ENCODE measurements at regions not wholly inside any gene's neighbourhood (a gene's known extent, or its start where the extent isn't known, plus 50 kb on each side); places are given as distances from the start of the nearest gene placed in this dataset.

DNA sequence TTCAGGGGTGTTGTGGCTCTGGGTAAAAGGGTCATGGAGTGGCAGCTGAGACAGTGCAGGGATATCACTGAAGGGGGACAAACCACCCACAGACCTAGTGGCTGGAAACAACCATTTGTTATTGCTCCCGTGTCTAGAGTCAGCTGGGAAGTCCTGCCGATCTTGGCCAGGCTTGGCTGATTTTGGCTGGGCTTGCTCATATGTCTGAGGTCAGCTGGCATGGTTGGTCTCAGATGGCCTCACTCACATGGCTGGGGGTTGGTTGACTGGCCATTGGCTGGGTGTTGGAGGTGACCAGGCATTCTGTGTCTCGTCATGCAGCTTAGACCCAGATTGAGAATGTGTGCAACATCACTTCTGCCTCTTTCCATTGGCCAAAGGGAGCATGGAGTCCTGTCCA is 203.8 kb upstream of the POU3F1 start:
- DNase-seq (ENCODE audit: low spot score) = no peak

DNA sequence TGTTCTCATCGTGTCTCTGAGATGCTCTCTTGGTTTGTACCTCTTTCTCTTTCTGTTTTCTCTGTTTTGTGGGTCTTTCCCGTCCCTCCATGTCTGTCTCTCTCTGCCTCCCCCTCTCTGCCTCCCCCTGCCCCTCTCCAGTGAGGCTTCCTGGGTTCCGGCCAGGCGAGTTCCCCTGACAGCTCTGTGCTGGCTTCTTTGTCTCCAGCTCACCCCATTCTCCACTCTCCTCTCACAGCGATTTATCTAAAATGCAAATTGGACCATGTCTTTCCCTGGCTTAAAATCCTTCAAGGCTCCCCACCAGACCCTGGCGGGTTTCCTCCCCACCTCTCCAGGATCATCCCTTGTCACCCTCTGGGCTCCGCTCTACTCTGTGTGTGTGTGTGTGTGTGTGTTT is 202.4 kb upstream of the POU3F1 start:
- DNase-seq (ENCODE audit: low spot score) = no peak

DNA sequence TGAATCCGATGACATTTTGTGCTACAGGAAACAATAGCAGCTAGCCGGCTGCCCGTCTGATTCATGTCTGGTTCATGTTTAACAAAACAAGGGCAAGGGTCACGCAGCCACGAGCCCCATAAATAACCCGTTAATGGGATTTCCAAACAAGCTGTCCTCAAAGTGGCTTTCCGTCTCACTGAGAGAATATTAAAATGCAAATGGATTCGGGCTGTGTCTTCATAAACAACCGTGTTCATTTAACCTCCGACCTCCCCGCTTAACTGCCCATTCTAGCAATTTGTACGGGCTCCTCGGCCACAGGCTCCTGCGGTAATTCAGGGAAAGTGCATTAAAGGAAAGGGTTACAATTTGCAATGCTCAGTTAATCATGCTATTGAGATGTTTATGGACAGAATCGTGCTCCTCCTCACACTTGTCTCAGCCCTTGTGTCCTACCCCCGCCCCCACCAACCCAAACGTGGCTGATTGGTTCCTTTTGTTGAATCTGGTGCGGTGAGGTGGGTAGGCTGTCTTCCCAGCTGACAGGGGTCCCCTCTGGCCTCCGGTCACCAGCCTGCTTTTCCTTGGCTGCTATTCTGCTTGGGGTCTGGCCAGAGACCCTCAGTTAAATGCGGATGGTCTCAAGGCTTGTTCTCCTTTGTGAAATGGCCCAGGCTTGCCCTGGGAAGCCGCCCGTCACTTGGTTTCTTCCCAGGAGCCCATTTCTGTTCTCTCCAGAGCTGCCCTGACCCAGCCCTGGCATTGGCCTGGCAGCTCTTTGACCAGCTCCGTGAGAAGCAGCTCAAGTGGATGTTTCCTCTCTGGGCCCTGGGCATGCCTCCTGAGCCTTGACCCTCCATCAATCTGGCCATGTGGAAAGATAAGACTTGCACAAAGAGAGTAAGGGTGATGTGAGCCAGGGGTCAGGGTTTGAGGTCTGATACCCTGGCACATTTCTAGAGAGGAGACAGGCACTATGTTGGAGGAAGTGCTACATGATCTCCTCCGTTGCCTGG is 200.7 kb upstream of the POU3F1 start:
- DNase-seq (ENCODE audit: low spot score) = no peak

DNA sequence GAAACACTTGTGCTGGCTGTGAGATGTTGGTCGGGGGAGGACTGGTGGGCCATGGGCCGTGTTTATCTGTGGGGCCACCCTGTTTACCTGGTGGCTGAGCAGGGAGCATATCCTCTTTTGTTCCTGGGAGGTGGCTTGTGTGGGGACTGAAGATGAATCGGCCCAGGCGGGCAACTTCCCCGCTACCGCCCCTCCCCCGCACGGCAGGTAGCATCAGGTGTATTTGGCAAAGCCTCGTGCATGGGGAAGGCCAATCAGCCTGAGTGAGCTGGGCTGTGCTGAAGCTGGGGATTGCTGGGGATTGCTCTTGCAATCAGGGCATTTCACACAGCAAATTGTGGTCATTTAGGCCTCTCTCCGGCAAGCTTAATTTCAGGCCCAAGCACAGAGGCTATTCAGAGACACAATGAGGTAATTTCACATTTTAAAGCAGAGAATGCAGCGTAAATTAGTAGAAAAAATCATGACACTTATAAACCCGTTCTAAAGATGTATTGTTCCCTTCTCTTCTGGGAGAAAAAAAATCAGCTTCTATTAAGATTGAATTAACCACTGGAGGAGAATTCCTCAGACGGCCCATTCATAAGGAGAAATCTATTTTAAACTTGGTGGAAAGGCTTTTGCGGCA is 197.7 kb upstream of the POU3F1 start:
- no peak for DNase-seq (ENCODE audit: low spot score)

DNA sequence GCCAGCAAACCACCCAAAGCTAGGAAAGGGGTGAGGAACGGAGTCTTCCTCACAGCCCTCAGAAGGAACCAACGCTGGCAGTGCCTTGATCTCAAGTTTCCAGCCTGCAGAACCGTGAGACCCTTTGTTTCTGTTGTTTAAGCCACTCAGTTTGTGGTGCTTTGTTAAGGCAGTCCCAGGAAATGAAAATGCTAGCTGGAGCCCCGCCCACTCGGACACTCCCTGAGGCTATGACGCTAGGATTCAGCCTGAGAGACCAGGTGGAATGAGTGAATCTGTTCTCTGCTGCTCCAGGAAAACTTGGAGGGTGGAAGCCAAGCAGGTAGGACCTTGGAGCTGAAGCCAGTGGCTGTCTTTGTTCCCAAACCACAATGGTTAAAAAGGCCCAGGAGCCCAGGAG is 196.5 kb upstream of the POU3F1 start:
- DNase-seq (ENCODE audit: low spot score) = no peak

DNA sequence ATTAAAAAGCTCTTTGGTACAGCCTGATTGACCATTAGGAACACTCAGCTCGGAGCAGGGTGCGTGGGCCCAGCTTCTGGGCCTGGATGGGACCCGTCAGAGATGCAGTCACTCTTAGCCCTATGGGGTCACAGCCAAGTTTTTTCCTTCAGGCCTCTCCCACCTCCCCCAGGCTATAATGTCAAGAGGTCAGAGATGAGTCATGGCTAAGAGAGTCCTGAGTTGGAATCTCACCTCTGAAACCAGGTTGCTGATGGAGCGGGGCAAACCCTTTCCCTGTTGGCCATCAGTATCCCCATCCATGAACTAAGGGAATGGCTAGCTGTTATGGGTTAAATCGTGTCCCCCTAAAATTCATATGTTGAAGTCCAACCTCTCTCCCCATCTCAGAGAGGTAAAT is 195.9 kb upstream of the POU3F1 start:
- DNase-seq (ENCODE audit: low spot score) = no peak

DNA sequence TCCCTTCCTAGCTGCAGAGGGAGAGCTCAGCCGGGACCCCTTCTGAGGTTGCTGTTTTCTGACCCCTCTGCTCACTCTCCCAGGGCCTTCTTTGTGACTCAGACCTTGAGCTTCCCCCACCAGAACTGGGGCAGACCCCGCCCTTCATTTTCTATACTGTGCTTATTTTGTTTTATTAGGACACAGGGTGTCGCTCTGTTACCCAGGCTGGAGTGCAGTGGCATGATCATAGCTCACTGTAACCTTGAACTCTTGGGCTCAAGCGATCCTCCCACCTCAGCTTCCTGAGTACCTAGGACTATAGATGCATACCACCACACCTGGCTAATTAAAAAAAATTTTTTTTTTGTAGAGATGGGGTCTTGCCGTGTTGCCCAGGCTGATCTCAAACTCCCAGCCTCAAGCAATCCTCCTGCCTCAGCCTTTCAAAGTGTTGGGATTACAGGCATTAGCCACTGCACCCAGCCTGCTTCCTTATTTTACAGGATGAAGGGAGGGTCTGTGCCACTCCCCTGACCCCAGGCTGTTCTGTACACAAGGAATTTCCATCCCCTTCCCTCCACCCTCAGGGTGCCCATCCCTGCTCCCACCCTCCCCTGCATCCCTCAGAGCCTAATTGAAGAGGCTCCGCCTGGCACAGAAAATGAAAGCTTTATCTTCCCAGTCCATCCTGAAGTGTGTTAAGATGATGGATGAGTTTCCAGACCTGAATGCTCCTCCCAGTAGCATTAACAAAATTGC is 195.2 kb upstream of the POU3F1 start:
- DNase-seq (ENCODE audit: low spot score) = no peak

DNA sequence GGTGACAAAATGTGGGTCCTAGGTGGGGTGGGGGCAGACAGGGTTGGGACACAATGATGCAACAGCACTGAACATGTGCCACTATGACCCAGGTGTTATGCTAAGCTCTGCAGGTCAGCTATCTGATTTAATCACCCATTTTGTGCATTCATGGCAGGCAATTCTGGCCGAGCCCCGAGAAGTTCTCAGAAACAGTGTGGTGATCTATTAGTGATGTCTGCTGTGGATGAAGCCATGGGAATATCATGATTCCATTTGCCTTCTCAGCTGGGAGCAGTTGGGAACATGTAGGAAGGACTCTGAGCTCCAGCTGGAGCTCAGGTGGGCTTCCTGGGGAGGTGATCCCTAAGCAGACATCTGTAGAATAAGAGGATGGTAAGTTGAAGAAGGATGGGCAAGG is 194.0 kb upstream of the POU3F1 start:
- DNase-seq (ENCODE audit: low spot score) = no peak

DNA sequence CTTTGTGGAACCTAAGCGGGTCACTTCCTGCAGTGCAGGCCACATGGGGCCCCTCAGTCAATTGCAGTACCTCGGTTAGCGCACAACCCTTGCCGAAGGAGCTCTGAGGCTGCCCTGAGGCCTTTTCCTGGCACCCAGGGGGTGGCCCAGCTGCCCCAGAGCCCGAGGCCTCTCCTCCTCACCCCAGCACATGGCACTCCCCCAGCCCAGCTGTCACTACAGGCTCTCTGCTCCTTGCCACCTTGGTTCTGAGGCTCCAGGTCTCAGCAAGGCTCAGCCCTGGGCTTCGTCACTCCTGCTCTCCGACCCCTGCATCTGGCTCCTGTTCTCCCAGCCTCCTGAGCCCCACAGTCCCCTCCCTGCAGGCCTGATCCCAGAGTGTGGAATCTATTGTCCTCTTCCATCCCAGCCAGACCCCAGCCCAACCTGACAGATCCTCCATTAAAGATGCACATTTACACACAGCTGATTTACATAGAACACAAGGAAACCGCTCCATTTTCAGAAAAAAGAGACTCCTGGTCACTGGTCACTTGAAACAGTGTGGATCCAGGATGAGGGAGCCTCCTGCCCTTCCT is 192.8 kb upstream of the POU3F1 start:
- DNase-seq (ENCODE audit: low spot score) = no peak

DNA sequence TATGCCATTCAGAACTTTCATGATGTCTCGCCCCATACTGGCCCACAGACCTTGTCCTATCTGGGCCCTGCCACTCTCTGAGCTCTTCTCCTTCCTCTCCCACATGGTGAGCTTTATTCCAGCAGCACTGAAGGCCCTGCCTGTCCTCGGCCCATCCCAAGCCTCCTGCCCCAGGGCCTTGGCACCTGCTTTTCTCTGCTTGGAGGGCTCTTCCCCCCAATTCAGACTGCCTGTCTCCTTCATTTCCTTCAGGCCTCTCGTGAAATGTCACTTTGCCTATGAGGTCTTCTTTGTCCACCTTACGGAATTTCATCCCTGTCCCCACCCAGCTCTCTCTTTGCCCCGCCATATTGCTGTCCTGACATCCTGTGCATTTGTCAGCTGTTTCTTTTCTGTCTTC is 191.7 kb upstream of the POU3F1 start:
- DNase-seq (ENCODE audit: low spot score) = no peak

DNA sequence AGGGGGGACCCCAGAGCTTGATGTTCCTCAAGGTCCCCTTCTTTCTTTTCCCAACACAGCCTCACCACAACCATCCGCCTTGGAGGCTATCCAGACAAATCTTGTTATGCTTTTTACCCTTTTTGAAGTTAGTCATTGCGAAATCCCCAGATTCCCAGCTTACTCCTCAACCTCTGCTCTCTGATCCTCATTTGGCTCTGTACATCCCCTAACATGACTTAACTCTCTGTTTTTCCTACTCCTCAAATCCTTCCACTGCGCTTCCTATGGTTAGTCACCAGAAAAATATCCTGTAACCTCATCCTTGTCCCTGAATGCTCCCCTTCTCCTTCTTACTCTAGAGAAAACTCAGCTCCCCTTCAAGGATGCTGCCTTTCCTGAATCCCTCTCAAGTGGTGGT is 189.1 kb upstream of the POU3F1 start:
- no peak for DNase-seq (ENCODE audit: low spot score)

DNA sequence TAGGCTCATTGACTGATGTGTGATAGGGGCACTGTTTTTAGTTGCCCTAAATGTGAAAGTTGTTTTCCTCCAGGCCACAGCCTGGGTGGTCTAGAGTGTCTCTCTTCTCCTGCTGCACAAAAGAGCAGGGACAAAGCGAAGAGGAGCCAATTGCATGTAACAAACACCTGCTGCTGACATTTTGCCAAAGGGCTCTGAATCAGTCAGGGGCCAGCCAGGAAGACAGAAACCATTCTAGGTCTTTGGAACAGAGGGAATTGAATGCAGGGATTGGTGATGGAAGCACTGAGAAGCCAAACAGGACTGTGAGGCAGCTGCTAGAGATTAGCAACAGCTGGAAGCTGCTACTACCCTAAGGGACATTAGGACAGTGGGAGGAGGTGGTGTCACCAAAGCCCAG is 185.3 kb upstream of the POU3F1 start:
- DNase-seq (ENCODE audit: low spot score) = no peak

DNA sequence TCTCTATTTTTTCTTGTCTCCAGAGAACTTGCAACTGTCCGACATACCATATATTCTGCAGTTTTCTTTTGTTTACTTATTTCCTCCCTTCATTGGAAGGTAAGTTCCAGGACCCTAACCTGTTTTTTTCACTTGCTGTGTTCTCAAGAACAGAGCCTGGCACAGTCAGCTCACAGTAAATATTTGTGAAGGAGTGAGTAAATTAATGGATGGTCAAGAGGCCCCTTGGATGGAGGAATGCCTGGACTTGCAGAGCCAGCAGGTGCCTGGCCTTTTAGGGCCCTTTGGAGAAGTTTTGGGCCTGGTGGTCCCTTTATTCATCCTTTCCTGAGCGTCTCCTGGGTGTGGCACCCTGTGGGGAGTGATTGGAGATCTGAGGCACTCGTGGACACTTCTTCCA is 182.1 kb upstream of the POU3F1 start:
- no peak for DNase-seq (ENCODE audit: low spot score)

DNA sequence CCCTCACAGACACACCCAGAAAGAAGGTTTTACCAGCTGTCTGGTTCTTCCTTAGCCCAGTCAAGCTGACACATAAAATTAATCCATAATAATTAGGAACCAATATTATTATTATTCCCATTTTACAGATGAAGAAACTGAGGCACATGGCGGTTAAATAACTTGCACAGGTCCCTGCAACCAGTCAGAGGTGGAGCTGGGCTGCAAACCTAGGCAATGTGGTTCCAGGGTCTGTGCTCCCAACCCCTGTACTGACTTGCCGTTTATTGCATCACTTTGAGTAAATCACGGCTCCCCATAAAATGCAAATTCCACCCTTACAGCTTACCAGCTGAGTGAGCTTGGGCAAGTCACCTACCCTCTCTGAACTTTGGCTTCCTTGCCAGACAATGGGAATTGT is 179.2 kb upstream of the POU3F1 start:
- no peak for DNase-seq (ENCODE audit: low spot score)

DNA sequence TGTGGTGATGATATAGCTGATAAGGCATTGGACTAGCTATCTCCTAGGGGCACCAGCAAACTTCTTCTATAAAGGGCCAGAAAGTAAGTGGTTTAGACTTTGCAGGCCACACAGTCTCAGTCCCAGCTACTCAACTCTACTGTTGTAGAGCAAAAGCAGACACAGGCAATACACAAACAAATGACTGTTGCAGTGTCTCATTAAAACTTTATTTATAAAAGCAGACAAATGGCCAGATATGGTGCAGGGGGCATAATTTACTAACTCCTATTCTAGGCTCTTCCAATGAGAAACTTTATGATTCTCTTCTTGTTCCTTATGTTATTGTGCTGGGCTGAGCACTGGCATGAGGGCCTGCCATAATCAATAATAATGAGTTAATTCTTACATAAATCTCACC is 176.8 kb upstream of the POU3F1 start:
- DNase-seq (ENCODE audit: low spot score) = no peak

DNA sequence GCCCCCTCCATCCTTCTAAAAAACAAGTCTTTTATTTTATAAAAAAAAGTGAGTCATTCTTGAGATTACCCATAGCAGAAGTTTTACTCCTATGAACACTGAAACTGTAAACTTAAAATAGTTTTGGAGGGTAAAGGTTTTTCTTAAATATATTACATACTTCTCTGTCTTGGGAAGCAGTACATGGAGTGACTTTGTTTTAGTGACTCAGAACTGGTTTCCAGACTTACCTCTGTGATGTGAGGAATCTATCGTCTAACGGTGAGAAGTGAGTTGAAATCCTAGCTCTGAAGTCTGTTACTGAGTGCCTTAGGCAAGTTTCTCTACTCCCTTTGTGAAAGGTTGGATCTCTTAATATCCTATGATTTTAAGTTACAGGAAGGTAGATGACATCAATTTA is 176.3 kb upstream of the POU3F1 start:
- no peak for DNase-seq (ENCODE audit: low spot score)

DNA sequence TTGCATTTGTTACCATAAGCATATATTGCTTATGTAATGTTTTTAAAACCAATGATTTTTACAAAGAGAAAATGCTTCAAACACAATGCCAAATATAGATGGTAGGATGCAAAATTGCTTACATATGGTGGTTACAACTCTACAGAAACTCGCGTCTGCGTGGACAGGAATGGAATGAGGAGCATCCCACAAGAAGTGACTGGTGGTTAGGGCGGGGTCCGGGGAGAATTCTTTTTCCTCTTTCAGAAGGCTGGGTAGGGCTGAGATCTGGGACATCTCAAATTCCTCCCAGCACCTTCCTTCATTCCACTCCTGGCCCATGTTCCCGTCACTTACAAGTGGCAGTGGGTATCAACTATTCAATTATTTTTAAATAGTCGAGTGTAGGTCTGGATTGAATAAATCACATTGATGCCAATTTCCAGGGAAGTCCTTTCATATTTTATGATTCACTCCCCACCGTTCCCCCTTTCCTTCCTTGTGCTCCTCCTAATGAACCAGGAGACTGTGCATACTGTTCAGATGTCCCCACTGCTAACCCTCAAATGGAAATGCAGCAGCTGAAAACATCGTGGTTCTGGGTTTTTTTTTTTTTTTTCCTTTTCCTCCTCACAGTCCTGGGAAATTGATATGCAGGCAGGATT is 174.5 kb upstream of the POU3F1 start:
- no peak for DNase-seq (ENCODE audit: low spot score)

DNA sequence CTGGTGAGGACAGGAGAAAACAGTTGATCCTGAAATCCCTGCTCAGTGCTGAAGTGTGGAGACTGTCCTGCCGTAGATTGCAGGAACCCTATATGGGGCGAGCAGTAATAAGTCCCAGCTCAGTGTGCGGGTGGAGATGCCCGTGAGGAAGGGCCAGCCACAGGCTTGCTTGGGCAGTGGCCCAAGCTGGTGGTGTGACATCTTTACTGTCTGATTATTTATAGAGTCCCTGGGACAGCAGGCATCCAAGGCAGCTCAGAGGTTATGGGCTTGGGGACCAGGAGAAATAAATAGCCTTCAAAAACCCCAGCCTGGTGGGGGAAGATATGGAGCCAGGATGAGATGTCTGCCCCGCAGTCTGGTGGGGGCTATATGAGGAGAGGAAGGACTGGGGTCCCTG is 170.7 kb upstream of the POU3F1 start:
- no peak for DNase-seq (ENCODE audit: low spot score)

DNA sequence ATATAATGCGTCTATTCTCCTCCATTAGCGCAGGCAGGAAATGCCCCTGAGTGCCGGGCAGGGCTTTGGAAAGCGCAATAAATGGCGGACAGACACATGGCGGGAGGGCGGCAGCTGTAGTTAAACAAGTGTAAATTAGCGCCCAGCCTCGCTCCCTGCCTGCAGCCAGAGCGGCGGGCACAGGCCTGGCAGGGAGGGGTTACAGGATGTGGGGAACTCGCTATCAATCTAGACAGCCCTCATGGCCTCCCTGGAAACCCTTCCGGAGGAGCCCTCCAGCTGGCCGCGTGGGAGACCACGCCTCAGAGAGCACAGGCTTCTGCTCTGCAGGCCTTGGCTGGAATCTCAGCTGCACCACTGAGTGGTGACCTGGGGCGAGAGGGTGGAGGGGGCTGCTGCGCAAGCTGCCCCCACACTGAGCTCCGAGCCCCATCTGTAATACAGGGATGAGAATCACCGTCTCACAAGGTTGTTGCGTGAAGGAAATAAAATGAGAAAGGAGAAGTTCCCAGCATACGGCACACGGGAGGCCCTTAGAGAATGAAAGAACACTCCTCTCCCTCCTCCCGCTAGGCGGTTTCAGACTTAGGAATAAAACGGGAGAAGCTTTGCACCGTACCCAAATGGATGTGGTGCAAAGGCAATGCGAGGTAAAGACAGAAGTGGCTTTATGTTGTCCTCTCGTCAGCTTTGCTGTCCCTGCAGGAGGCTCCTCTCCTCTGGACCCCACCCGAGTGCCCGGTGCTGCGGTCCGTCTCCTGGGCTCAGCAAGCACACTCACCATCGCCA is 167.2 kb upstream of the POU3F1 start:
- DNase-seq (ENCODE audit: low spot score) = no peak

DNA sequence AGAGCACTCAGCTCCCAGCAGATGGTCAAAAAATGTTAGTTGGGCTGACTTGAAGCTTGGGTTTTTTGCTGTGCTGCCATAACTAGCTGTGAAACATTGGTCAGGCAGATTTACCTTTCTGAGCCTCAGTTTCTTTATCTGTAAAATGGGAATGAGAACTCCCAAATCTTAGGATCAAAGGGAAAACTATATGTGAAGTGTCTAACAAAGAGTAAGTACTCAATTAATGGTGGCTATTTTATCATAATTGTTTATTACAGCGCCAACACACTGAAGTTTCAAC is 164.2 kb upstream of the POU3F1 start:
- DNase-seq (ENCODE audit: low spot score) = no peak
